Ishikawa (cell line): ENCODE measurements at regions not wholly inside any gene's neighbourhood (a gene's known extent, or its start where the extent isn't known, plus 50 kb on each side); places are given as distances from the start of the nearest gene placed in this dataset.

Experiments
- CEBPB ChIP-seq: IDR thresholded peaks from 2 replicates; pipeline ENCODE4 v1.6.1; 2012
- CREB1 ChIP-seq: IDR thresholded peaks from 2 replicates; pipeline ENCODE4 v1.6.1; 2012; ENCODE audit warnings: low read depth
- EGR1 ChIP-seq: IDR thresholded peaks from 2 replicates; pipeline ENCODE4 v1.6.1; 2012
- EP300 ChIP-seq: IDR thresholded peaks from 2 replicates; pipeline ENCODE4 v1.6.1; 2012; ENCODE audit warnings: borderline replicate concordance
- FOXM1 ChIP-seq: IDR thresholded peaks from 2 replicates; pipeline ENCODE4 v1.6.1; 2012; ENCODE audit warnings: low read depth, borderline replicate concordance
- NFIC ChIP-seq: IDR thresholded peaks from 2 replicates; pipeline ENCODE4 v1.6.1; 2012
- RAD21 ChIP-seq: IDR thresholded peaks from 2 replicates; pipeline ENCODE4 v1.6.1; 2012; ENCODE audit warnings: low read depth
- TAF1 ChIP-seq: IDR thresholded peaks from 2 replicates; pipeline ENCODE4 v1.6.1; 2012; ENCODE audit warnings: low read depth, mild to moderate bottlenecking
- TCF12 ChIP-seq: IDR thresholded peaks from 2 replicates; pipeline ENCODE4 v1.6.1; 2012; ENCODE audit warnings: low read depth
- TEAD4 ChIP-seq: IDR thresholded peaks from 2 replicates; pipeline ENCODE4 v1.6.1; 2012
- YY1 ChIP-seq: IDR thresholded peaks from 2 replicates; pipeline ENCODE4 v1.6.1; 2012; ENCODE audit warnings: low read depth
- ZBTB7A ChIP-seq: IDR thresholded peaks from 2 replicates; pipeline ENCODE4 v1.6.1; 2012; ENCODE audit warnings: low read depth
- TF ChIP-seq, protein P1 (sequence below): IDR thresholded peaks from 2 replicates; pipeline ENCODE4 v1.6.1; 2012; ENCODE audit warnings: low read depth, mild to moderate bottlenecking
- TF ChIP-seq, protein P2 (sequence below): IDR thresholded peaks from 2 replicates; pipeline ENCODE4 v1.6.1; 2012
- TF ChIP-seq, protein P3 (sequence below): IDR thresholded peaks from 2 replicates; pipeline ENCODE4 v1.6.1; 2012

DNA sequence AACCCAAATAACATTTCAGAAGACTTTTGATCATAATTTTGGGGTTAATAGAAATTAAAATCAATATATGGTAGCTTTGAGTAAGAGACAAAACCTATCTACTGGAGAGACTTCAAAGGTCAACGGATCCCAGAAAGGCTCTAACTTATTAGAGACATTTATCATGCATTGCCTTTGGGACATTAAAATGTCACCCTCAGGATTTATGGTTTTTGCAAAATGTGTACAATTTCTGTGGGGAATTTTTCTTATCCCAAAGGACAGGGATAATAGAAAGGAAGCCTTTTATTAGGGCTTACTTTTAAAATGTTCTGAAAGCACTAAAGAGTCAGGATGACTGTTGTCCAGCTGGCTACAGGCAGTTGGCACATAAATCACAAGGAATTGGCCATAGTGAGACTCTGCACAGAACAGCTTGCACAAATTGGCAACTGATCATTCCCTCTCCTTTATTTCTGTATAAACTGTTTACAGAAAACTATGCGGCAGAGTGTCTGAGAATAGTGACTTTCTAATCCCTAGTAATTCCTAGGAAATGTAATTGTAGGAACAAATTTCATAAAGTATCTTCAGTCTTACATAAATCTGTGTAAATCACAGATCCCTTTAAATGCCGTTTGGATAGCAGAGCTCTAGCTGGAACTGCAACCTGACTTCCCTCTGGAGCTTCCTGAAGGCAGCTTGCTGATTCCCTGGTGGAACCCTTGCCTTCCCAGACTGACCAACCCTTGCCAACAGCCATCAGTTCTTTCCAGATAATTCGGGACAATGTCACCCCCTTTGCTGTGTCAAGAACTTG is 201.1 kb upstream of the PREP start:
- TF ChIP-seq TCF12 (no peak), NFIC (no peak), TEAD4 (no peak), EGR1 (no peak)

DNA sequence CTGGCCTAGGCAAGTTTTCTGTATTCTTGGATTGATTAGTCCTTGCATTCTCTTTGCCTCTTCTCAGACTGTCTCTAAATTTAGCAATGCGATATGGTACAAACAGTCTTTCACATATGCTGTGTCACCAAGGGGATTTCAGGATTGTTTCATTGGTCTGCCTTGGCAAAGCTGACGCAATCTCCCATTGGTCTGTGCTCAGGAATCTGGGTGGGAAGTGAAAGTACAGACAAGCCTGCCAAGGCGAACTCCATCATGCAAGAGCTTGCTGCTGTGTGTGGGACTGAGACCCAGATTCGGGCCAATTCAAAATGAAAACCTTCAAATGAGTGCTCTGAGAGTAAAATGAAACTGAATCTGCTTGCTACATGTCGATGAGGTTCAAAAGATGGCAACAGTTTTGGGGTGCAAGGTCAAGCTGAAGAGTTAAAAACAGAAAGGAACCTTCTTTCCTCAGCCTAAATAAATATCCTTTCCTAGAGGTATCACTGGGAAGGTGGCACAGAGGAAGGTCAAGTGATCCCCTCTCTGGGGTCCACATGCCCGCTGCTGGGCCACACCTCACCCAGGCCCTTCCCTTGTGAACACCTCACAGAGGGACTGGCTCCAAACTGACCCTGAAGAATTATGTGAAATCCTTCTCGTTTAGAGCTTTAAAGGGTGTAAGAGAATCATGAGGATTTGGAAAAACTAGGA is 198.8 kb upstream of the PREP start:
- TF ChIP-seq RAD21: no peak
- TF ChIP-seq EP300: no peak
- TF ChIP-seq NFIC: no peak
- TF ChIP-seq CREB1: no peak
- TF ChIP-seq FOXM1: no peak
- no peak for TF ChIP-seq ZBTB7A
- TF ChIP-seq TAF1: no peak
- TF ChIP-seq EGR1: no peak
- no peak for TF ChIP-seq CEBPB
- TF ChIP-seq, protein P1, sequence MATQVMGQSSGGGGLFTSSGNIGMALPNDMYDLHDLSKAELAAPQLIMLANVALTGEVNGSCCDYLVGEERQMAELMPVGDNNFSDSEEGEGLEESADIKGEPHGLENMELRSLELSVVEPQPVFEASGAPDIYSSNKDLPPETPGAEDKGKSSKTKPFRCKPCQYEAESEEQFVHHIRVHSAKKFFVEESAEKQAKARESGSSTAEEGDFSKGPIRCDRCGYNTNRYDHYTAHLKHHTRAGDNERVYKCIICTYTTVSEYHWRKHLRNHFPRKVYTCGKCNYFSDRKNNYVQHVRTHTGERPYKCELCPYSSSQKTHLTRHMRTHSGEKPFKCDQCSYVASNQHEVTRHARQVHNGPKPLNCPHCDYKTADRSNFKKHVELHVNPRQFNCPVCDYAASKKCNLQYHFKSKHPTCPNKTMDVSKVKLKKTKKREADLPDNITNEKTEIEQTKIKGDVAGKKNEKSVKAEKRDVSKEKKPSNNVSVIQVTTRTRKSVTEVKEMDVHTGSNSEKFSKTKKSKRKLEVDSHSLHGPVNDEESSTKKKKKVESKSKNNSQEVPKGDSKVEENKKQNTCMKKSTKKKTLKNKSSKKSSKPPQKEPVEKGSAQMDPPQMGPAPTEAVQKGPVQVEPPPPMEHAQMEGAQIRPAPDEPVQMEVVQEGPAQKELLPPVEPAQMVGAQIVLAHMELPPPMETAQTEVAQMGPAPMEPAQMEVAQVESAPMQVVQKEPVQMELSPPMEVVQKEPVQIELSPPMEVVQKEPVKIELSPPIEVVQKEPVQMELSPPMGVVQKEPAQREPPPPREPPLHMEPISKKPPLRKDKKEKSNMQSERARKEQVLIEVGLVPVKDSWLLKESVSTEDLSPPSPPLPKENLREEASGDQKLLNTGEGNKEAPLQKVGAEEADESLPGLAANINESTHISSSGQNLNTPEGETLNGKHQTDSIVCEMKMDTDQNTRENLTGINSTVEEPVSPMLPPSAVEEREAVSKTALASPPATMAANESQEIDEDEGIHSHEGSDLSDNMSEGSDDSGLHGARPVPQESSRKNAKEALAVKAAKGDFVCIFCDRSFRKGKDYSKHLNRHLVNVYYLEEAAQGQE: no peak
- no peak for TF ChIP-seq YY1
- no peak for TF ChIP-seq TCF12
- no peak for TF ChIP-seq TEAD4

DNA sequence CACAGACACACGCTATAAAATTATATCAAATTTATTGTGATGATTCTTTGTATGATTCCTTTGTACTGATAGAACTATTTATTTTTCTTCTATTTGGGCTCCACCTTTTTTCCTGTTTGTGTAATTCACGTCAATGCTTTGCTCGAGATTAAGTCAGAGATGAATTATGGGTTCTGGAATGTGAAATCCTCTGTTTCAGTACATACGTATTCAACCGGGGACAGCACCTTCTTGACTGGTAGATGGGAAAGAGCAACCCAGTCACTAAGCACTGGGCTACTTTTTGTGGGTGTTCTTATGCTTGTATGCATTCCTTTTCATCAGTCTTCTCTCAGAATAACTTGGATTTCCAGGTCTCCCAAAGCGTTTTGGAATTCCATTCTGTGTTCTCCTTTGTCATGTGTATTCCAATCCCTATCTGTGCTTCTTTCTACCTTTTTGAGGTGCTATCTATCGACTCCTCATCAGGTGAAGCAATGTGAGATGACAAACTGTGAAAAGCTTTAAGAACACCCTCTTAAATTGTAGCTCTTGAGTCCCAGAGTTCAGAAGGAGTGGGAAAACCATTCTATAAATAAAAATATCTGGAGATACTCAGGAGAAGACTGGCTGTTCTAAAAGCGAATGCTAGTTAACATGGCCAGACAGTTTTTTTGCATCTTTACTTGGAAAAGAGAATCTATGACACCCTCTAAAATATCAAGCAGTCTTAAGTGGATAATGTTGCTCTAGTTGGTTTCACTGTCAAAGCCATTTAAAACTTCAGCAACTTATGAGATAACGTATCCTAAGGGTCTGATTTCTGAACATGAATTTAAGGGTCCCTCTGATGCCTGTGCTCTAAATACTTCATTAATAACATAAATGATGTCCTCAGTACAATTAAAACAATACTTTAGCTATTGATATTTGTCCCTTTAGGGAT is 197.7 kb upstream of the PREP start:
- TF ChIP-seq, protein P2, sequence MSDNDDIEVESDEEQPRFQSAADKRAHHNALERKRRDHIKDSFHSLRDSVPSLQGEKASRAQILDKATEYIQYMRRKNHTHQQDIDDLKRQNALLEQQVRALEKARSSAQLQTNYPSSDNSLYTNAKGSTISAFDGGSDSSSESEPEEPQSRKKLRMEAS: no peak
- TF ChIP-seq EGR1 (no peak), YY1 (no peak), RAD21 (no peak), TCF12 (no peak), CEBPB (no peak), TEAD4 (no peak), EP300 (no peak)

DNA sequence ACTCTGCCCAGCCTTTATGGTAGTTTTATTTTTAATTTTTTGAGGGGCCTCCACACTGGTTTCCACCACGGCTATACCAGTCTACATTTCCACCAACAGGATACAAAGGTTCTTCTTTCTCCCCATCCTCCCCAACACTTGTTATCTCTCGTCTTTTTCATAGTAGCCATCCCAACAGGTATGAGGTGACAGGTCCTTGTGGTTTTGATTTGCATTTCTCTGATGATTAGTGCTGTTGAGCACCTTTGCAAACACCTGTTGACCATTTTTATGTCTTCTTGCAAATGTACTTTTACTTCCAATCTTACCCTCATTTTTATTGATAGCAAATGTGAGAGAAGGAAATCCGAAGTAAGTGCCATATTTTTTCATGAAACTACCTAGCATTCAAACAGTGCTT is 195.4 kb upstream of the PREP start:
- TF ChIP-seq CREB1 (no peak), NFIC (no peak), TAF1 (no peak), TCF12 (no peak), EP300 (no peak), FOXM1 (no peak), TEAD4 (no peak), CEBPB (no peak), EGR1 (no peak), ZBTB7A (no peak), YY1 (no peak), RAD21 (no peak)
- TF ChIP-seq, protein P2: no peak
- TF ChIP-seq, protein P1: no peak
- TF ChIP-seq, protein P3, sequence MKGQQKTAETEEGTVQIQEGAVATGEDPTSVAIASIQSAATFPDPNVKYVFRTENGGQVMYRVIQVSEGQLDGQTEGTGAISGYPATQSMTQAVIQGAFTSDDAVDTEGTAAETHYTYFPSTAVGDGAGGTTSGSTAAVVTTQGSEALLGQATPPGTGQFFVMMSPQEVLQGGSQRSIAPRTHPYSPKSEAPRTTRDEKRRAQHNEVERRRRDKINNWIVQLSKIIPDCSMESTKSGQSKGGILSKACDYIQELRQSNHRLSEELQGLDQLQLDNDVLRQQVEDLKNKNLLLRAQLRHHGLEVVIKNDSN: no peak

DNA sequence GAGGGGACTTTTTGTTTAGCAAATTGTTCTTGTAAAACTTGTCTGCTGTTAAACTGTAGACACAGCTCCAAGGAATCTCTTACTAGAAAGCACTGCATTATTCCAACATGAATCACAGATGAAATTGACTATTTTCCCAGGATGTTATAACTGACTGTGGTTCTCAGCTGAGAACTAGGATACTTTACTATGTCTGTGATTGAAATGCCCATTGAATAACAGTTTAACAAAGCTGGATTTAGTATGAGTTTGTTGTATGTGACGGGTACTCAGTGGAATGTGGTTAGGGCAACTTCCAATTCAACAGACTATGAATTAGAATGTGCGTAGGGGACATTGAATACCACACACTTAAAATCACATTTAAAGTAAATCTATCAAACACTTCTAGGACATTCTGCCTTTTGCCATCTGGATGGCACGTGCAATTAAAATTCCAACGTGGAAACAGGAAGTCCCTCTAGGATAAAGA is 193.4 kb upstream of the PREP start:
- TF ChIP-seq, protein P2: peak; percentile 48; the same call in 1 of the 2 replicates
- TF ChIP-seq NFIC (no peak; the same call in 1 of the 2 replicates), TEAD4 (peak; percentile 73; the same call in 1 of the 2 replicates), TCF12 (peak; percentile 86), CEBPB (no peak), EP300 (peak; percentile 88), RAD21 (0 out of 2 replicates have a peak, but pooled peaks have one; percentile 1), ZBTB7A (no peak), FOXM1 (peak; percentile 76), CREB1 (no peak)
- TF ChIP-seq, protein P3: no peak
- TF ChIP-seq, protein P1: no peak
